Fibroblast of the aortic adventitia (primary cell): ENCODE measurements at regions not wholly inside any gene's neighbourhood (a gene's known extent, or its start where the extent isn't known, plus 50 kb on each side); places are given as distances from the start of the nearest gene placed in this dataset.

Experiments
- DNase-seq: peaks from one replicate; pipeline ENCODE4 v3.0.0-alpha.2; 2010; ENCODE audit warnings: low read depth
- H3K4me3 ChIP-seq: 2 replicates; pipeline ENCODE4 v1.5.1; 2011; ENCODE audit warnings: low read depth, mild to moderate bottlenecking, control low read depth, low read length, moderate library complexity
- CTCF ChIP-seq: IDR thresholded peaks from 2 replicates; pipeline ENCODE4 v1.5.1; 2011; ENCODE audit warnings: mild to moderate bottlenecking, low read length, control low read depth, inconsistent platforms; ENCODE audit not compliant: insufficient read depth

DNA sequence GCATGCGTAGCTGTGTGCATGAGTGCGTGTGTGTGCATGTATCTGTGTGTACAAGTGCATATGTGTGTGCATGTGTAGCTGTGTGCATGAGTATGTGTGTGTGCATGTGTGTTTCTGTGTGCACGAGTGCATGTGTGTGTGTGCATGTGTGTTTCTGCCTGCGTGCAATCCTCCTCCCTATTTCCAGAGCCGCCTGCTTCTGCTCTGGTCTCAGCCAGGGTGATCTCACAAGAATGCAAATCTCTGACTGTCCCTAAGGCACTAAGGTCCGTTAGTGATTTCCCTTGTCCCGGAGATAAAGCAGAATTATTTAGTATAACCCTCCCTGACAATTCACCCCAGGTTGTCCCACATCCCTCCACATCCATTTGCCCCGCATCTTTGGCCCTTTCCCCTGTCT lies 530.3 kb downstream of the TCERG1L start:
- H3K4me3 ChIP-seq = no peak overlapping the region
- TF ChIP-seq CTCF = no peak
- no peak for DNase-seq

GRCh38 chr10:130781623-130782022 lies 529.9 kb downstream of the TCERG1L start:
- no peak overlapping the region for H3K4me3 ChIP-seq
- DNase-seq = no peak
- no peak for TF ChIP-seq CTCF

DNA sequence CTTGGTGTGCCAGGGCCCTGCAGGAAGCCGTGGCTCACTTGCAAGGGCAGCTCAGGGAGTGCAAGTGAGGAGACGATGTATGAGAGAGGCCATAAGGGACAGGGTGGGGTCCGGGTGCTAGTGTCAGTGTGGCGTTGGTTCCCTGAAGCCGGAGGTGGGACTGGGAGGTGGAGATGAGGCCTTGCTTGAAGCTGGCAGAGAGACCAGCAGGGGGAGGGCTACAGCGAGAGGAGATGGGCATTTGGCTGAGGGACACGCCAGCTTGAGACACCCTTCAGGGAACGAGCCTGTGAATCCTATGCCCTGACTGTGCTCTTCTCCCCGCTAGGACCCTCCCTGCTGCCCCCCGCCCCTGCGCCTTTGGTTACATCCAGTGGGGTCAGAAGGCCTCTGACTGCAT lies 529.1 kb downstream of the TCERG1L start:
- no peak for TF ChIP-seq CTCF
- no peak for DNase-seq
- H3K4me3 ChIP-seq = no peak overlapping the region

GRCh38 chr10:130784326-130784725 lies 527.2 kb downstream of the TCERG1L start:
- TF ChIP-seq CTCF = no peak
- DNase-seq = no peak
- H3K4me3 ChIP-seq = no peak overlapping the region

- no peak for DNase-seq
- no peak for TF ChIP-seq CTCF
- H3K4me3 ChIP-seq = no peak overlapping the region
Observed at GRCh38 chr10:130786365-130786966, 525.1 kb downstream of the TCERG1L start.

DNA sequence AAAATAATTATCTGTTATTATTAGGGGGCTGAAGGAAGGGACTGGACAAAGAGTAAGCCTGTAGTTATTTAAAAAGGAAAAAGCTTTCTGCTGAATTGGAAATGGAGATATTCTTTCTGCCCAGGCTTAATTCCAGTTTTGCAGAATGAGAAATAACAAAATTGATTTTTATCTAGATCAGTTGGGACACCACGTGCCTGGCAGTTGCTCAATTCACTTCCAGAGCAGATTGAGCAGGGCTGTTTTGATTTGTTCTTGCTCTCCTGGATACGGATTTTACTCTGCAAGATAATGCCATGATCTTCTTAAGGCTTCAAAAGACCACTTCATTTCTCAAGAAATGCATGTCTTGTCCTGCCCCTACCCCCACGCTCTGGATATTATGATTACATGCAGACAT lies 524.3 kb downstream of the TCERG1L start:
- TF ChIP-seq CTCF = no peak
- no peak overlapping the region for H3K4me3 ChIP-seq
- DNase-seq = no peak

- DNase-seq = no peak
- H3K4me3 ChIP-seq = no peak overlapping the region
- TF ChIP-seq CTCF = no peak
Observed at GRCh38 chr10:130787821-130788220, 523.7 kb downstream of the TCERG1L start.
